Suppressor macrophage (primary cell): ENCODE measurements at regions not wholly inside any gene's neighbourhood (a gene's known extent, or its start where the extent isn't known, plus 50 kb on each side); places are given as distances from the start of the nearest gene placed in this dataset.
A peak's percentile ranks its signal among the peaks of the same experiment; 100 is the strongest.
"Not testable (repeated sequence)": the region's sequence is repeated elsewhere in the genome, so short reads cannot be mapped to it uniquely, and the experiment has no call there.

Source experiments
- DNase-seq, 4 experiments: peaks; one replicate each; pipeline ENCODE4 v3.0.0-alpha.2; 2020 to 2022

DNA sequence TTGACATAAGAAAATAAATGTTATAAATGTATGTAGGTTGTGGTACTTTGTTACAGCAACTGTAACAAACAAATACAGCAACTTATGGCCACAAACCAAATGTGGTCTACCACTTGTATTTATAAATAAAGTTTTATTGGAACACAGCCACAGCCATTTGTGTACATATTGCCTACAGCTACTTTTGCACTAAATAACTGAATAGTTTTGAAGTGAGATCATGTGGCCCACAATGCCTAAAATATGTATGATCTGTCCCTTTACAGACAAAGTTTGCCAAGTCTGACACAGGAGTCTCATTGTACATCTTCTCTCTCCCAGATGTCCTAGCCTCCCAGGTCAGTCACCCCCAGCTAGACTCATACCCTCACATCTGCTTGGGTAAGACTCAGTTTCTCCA lies 283.6 kb upstream of the PRDM9 start:
- no peak for DNase-seq

DNA sequence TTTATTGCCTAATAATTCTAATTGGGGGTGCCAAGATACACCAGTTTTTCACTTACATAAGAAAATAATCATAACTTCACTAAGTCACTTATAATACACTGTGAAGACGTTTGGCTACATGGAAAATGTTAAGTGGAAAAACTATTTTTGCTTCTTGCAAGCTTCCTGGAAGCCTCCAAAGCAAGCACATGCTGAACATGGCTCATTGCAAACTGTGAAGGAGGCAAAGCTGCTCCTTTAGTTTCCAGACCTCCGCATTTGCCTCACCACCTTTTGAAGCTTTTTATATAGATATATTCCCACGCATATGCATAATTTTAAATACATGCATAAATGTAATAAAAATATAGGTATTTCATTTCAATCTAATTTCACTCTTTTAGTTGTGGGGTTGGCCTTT lies 285.6 kb upstream of the PRDM9 start:
- no peak for DNase-seq

DNA sequence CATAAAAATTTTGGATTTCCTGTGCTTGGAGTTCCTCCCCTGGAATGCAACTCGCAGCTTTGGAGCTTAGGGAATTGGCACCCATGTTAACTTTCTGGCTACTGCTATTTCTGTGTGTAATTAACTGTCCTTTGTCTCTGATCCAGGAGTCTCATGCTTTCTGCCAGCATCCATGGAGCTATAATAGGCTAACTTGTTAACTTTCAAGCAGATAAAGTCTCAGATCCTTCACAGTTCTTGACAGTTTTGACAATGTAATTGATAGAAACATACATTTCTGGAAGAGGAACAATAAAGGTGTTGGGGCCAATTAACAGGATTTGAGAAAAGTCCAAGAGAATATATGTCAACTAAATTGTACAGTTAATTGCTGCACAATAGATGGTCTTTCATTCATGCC lies 290.2 kb upstream of the PRDM9 start:
- no peak for DNase-seq

DNA sequence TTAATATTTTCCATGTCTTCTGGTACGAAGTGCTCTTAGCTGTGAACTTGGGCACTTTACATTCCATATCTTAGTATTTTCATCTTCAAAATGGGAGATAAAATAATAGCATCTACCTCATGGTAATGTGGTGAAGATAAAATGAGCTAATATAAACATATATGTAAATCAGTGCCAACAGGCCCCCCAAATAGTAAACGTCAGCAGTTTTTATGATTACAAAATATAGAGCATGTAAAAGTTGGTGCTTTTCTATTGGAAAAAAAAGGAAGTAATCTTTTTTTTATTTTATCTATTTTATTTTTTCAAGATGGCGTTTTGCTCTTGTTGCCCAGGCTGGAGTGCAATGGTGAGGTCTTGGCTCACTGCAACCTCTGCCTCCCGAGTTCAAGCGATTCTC lies 291.1 kb upstream of the PRDM9 start:
- no peak for DNase-seq

DNA sequence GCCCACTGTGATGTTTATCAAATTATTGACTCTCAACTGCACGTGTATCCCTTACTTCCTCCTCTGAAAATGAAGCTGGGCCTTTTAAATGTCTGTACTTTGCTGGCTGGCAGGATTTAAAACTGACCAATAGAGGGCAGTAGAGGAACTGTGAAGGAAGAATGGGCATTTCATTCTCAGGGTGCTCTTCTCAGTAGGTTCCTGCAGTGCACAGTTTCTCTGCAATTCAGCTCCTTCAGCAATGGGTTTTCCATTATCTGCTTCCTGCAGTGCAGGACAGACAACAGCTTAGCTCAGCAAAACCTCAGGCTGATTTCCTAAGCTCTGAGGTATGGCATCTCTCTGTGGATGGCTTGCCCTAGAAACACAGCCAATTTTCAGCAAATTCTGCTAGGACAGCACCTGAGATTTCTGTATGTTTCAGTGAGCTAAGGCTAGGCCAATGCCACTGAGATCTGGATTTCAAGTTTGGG lies 298.4 kb upstream of the PRDM9 start:
- DNase-seq = peak; percentile 30 to 75 (median 58)

DNA sequence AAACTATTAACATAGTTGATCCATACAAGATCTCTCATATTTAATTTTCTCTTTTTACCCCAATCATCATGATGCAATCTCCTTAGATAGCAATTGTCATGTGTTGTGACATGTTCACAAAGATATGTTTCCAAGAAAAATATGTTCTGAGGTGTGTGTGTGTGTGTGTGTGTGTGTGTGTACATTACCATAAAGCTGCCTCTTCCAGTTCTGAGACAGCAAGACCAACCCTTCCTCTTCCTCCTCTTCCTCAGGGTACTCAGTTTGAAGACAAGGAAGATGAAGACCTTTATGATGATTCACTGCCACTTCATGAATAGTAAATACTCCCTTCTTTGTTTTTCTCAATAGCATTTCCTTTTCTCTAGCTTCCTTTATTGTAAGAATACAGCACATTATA lies 303.3 kb upstream of the PRDM9 start:
- DNase-seq = no peak

DNA sequence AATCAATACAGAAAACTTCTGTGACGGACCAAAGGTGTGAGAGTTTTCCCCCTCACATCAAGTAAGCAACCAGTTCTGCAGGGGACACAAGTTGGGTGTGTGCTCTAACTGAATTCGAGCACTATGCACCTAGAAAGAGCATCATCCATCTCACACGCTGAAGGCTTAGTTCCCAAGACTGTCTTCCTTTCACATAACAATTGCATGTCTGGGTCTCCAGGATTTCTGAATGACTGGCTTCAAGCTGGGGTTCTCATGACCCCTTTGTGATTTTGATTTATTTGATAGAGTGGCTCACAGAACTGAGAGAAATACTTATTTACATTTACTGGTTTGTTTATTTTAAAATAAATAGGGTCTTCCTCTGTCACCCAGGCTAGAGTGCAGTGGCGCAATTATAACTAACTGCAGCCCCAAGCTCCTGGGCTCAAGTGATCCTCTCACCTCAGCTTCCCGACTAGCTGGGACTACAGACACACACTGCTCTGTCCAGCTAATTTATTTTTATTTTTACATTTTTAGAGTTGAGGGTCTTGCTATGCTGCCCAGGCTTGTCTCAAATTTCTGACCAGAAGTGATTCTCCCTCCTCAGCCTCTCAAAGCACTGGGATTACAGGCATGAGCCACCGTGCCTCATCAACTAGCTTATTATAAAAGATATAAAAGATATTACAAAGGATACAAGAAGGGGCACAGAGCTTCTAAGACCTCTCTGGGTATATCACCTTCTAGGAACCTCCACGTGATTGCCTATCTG lies 316.7 kb upstream of the CDH12 start:
- DNase-seq = no peak

DNA sequence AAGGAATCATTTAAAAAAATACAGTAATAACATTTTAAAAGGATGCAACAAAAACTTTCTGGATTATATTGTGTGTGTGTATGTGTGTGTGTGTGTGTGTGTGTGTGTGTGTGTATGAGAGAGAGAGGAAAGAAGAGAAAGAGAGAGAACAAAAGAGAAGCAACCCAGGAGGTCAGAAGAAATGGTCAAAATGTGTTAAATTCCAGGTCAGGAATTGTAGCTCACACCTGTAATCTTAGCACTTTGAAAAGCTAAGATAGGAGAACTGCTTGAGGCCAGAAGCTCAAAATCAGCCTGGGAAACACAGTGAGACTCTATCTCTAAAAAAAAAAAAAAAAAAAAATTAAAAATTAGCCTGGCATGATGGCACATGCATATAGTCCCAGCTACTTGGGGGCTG lies 311.8 kb upstream of the CDH12 start:
- no peak for DNase-seq

DNA sequence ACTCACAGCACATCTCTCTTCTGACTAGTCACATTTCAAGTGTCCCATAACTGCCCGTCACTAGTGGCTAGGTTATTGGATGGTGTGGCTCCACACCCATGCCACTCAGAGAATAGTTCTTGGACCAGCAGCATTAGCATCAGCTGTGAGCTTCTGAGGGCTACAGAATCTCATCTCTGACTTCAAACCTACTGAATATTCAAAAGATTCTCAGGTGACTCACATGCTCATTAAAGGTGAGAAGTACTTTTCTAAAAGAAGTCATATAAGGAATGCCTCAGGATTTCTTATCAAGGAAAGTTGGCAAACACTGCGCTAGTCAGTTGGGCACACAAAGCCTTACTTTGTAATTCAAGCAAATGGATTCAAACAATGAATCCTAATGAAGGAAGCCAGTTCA lies 305.0 kb upstream of the CDH12 start:
- DNase-seq = no peak

DNA sequence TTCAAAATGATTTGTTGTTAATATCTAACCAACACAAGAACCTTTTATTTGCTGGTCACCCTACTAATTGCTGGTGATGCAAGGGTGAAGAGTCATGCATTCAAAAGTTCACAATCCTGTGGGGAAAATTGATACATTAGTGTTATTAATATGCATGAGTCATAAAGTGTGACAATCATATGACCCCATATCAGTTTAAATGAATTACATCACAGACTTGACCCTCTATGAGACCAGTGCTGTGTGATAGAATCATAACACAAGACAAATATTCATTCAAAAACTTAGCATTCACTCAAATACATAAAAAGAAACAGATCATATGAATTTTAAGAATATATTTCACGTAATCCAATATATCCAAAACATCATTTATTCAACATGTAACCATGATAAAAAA lies 304.6 kb upstream of the CDH12 start:
- DNase-seq = no peak

DNA sequence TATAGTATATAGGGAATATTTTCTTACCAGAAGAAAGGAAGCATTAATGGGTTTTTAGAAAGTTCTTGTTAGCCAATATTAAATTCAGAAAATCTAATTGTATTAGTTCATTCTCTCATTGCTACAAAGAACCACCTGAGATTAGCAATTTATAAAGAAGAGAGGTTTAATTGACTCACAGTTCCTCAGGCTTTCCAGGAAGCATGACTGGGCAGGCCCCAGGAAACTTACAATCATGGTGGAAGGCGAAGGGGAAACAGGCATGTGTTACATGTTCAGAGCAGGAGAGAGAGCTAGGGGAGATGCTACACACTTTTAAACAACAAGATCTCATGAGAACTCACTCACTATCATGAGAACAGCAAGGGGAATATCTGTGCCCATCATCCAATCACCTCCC lies 304.0 kb upstream of the CDH12 start:
- DNase-seq = no peak

DNA sequence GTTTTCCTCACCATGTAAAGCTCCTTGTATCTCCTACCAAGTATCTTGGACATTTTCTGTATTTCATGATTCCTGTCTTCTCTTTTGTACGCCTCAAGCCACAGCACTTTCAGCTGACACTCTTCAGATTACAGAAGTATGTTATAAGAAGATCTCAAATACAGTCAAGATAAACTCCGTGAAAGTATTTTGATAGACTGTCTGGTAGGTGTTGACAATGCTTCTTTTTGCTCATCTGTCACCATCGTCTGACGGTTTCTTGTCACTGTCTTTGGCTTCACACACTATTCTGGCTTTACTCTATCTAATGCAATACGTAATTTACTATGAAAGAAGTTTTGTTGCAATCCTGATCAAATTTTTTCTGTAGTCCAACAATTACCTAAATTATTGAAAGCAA lies 294.5 kb upstream of the CDH12 start:
- DNase-seq = no peak

DNA sequence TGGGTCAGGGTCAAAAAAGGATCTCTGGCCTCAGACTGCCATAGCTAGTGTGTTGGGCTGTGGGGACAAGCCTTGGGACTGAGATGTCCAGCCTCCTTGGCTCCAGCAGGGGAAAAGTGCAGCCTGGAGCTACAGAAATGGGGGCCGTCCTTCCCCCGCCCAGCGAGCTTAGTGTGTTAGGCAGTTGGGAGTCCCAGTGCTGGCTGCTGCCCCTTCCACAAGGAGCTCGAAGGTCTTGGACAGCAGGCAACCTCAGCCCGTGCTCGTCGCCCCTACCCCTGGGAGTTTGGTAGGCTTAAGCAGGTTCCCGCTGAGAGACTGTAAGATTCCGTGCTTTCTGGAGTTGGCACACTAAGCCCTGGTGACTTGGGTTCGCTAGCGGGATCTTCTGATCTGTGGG lies 293.0 kb upstream of the CDH12 start:
- no peak for DNase-seq

DNA sequence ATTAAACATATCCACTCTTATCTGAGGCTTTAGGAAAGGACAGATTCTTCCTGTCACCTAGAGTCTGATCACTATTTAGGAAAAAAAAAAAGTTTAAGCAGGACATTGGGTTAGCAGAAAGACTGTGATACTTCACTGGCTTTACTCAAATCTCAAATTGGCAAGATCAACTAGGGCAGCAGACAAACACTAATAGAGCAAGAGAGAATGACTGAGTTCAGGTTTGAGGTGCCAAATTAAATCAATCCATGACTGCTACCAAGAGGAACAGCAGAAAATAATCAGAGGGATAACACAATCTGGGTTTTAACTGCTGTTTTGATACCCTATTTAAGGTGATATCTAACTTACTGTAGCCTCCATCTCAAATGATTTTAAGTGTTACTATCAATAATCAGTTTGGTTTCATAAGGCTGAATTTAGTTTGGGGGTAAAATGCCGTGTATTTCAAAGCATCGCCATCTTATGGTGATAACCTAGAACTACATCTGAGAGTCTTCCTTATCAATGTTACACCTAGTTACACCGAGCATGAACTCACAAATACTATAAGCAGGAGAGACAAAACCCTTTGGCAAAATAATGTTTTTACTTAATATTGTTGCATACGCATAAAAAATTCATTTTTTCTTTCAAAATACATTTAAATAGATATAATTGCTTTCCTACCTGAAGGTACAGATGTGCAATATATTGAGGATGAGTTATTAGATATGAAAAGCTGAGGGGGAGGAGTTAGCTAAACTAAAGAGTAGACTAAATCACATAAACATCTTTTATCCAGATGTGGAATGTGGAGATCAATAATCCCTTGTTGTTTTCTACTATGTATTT lies 286.4 kb upstream of the CDH12 start:
- peak in 2 of 4 experiments; percentile 6 to 12 for DNase-seq

DNA sequence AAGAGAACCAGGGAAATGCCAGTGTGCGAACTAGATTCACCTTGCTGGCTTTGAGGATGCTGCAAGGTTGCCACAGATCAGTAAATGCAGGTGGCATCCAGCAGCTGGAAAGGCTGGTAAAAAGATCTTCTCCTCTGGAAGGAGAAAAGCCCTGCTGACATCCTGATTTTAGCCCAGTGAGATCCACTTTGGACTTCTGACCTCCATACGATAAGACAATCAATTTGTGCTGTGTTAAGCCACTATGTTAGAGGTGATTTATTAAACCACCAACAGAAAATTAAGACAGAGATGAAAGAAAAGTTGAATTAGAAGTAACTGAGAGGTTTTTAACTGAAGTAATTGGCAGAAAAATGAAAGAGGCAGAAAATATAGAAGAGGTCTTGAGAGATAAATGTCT lies 283.8 kb upstream of the CDH12 start:
- DNase-seq = no peak

DNA sequence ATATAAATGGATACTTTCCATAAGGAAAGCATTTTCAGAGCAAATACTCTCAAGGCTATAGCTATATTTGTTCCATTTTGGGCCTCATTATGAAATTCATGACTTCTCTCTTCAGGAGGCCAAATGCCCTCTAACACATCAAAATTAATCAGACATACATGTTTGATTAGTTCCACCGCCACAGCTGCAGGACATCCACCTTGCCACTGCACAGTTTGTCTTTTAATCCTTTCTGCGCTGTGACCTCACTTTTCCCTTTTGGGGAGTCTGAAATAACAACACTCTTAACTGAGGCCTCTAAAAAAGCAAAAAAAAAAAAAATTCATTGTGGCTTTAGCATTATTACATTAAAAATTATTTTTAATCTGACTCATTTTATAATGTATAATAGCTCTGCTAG lies 279.1 kb upstream of the CDH12 start:
- no peak for DNase-seq

DNA sequence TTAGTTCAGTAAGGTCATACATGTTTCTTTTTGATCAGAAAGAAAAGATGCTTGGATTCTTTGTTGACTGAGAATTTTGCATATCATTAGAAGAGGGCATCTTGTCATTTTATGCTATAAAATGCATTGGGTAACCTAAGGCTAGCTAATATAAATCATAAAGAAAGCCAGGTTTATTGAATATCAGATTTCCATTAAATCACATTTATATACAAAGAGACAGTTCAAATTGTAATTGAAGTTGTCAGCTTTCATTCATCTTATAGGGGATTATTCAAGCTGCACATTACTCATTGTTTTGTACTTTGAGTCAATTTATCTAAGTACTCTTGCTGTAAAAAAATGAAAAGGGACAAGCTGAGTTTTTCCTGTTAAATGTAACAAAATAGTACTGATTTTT lies 259.1 kb upstream of the CDH12 start:
- DNase-seq = no peak

DNA sequence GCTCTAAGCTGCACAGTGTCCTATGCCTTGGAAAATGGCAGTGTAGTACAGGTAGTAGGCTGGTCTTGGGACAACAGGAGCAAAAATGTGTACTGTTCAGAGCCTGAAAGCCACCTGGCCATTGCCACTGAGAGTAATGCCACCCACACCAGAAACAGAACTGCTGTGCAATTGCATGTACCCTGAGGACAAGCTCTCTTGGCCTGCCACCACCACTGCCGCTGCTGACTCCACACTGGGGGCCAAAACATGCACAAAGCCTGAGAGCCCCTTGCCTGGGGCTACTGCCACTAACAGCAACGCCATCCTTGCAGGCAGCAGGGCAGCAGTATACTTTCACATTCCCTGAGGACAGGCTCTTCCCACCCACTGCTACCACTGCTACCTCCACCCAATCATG lies 251.9 kb upstream of the CDH12 start:
- DNase-seq = no peak

DNA sequence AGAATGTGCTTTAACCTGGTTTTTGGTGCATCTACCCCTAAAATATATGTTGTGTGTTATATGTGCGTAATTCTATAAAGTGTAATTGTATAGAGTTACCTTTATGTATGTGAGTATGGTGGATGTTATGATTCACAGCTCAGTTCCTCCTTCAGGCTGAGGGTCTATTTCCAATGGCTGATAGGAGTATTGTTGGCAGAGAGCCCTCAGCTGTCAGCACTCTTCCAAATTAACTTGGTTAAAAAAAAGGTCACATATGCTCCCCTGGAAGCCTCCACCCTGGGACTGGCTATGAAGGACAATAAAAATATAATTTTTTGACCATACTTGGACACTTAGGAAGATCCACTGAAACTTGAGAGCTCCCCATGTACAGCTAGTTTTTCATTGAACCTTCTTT lies 250.4 kb upstream of the CDH12 start:
- DNase-seq = no peak

DNA sequence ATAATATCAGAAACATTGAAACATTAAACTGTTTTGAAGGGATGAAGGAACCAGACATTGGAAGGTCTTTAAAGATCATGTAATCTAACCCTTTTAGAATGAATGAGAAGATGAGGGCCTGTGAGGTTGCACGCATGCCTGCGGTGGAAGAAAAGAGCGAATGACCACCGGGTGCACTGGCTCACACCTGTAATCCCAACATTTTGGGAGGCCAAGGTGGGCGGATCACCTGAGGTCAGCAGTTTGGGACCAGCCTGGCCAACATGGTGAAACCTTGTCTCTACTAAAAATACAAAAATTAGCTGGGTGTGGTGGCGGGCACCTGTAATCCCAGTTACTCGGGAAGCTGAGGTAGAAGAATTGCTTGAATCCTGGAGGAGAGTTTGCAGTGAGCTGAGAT lies 242.3 kb upstream of the CDH12 start:
- not testable (repeated sequence) for DNase-seq

DNA sequence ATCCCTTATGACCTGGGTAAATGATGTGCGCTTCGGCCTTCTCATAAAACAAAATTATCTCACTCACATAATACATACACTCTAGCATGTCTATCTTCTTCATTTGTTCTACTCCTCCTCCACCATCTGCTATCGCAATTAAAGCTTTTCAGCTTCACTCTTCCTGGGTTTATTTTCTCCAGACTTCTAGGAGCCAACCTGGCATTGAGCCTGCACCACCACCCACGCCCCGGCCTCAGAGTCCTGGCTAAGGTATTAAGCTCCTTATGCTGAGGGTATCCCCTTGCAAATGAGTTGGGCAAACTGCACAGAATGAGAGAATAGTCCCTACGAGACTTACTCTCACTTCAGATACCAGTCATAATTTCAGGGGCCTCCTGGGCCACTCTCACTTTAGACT lies 236.1 kb upstream of the CDH12 start:
- no peak for DNase-seq

DNA sequence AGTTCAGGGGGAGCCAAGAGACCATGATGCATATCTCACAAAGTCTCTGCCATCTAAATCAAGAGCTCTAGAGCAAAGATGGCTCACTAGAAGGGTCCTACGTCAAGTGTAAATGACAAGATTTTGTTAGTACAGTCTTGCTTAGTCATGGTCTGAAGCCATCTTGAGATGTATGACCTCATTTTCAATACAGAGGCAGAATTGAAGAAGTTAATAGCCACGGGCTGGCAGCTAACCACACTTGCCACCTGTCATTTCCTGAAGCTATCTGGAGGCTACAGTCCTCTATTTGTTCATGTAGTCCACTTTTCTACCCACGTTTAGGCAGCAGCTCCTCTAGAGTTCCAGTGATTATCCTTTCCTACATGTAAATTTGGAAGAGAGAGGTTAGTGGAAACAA lies 231.7 kb upstream of the CDH12 start:
- no peak for DNase-seq

DNA sequence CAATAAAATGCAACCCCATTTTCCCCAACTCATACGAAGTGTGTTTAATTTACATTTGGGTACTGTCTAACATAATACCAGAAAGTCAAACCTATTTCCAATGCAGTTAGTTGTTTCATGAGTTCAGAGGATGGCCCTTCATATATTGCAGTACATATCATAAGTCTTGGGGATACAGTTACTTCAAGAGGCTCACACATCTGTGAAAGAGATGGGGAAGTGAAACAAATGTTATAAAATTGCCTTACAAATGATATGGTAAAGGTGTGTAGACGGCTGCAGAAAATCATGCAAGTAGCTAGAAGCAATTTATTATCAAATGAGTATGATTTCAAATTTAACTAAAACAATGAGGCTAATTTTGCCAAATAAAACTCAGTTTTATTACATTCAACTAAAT lies 219.0 kb upstream of the CDH12 start:
- no peak for DNase-seq

DNA sequence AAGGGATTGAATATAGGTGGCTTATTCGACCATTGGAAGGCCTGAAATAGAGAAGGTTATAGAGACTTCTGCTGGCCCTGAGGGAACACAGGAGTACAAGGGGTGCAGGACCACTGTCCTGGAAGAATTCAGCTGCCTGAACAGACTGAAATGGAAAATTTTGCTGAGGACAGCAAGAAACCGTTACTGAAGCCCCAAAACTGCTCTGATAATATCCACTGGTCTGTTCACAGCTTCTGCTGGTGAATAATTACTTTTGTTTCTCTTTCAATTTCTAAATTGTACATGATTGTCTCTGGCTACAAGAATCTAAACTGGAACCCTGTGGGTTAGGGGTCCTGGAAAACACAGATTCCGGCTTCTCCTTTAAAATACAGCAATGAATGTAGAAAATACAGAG lies 218.5 kb upstream of the CDH12 start:
- DNase-seq = no peak
